ENCODE measurements at regions not wholly inside any gene's neighbourhood (a gene's known extent, or its start where the extent isn't known, plus 50 kb on each side); places are given as distances from the start of the nearest gene placed in this dataset.

DNA sequence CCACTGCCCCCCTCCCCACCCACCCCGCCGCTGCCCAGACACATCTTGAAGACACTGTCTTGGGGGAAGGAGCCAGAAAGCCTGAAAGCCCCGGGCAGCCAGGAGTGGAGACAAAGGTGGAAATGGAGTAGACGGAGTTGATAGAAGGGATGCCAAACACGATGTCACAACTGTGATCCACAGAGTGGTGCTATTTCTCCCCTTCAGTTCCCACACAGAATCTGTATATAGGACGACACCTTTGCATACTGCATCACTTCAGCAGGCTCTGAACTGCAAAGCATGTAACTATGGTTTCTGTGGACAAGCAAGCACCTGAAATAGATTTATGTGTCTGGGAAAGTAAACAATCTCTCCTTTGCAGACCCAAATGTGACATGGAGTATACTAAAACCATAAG, 56.4 kb upstream of the F13A1 start:
- no peak for DNase-seq

DNA sequence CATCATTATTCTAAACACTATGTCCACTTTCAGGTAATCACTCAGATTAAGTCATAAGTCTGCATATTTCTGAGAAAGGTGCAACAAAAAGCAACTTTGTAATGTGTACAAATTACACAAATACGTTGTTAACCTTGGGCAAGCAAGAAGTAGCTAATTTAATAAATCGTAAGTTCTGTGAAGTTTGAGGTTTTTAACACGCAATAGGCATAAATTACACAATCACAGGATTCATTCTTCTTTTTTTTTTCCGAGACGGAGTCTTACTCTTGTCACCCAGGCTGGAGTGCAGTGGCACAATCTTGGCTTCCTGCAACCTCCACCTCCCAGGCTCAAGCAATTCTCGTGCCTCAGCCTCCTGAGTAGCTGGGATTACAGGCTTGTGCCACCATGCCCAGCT, 57.2 kb upstream of the F13A1 start:
- DNase-seq, result no peak

DNA sequence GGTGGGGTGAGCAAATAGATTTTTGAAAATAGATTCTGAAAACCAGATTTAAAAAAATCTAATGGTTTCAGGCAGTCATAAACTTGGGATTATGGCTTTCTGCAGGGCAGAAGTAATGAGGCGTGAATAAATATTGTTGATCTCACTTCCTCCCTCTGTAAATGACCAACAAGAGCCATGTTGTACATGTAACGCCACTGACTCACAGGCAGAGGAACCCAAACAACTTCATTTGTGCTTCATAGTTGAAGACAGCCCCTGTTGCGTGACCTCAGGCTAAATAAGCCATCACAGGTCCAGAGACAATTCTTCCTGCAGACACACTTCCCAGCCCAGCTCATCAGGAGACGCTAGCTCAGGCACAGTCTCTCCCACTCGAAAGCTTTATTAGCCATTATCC, 59.1 kb upstream of the F13A1 start:
- no peak for DNase-seq

DNA sequence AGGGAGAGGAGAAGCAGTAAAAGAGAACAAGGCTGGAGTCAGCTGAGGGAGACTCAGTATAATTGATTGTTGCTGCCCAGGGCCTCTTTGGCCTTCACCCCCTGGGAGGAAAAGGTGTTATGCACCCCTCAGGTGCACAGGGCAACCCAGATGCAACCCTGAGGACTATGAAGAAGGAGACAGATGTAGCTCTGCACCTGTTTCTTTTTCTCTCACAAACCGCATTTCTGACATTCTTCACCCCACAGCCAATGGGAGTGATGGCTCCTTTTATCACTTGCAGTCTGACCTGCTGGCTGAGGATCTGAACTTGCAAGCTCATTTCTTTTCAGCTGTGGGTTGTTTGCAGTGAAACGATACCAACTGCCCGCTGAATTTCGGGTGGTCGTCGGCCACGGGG, 64.1 kb upstream of the F13A1 start:
- no peak for DNase-seq

DNA sequence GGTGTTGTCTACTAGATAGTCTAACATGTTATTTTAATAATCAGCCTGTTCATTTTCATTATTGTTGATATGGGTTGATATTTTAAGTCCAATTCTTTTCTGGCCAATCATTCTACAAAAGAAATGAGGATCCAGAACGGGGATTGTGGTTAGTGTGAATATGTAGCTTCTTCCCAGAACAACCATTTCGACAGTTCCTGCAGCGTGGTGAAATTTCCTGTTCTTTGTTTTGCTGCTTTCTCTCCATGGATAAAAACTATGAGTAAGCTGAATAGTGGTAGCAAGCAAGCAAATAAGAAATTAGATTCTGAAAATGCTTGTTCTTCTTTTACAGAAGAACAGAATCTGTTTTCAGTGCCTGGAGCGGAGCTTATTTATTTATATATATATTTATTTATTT, 65.5 kb upstream of the F13A1 start:
- no peak for DNase-seq

DNA sequence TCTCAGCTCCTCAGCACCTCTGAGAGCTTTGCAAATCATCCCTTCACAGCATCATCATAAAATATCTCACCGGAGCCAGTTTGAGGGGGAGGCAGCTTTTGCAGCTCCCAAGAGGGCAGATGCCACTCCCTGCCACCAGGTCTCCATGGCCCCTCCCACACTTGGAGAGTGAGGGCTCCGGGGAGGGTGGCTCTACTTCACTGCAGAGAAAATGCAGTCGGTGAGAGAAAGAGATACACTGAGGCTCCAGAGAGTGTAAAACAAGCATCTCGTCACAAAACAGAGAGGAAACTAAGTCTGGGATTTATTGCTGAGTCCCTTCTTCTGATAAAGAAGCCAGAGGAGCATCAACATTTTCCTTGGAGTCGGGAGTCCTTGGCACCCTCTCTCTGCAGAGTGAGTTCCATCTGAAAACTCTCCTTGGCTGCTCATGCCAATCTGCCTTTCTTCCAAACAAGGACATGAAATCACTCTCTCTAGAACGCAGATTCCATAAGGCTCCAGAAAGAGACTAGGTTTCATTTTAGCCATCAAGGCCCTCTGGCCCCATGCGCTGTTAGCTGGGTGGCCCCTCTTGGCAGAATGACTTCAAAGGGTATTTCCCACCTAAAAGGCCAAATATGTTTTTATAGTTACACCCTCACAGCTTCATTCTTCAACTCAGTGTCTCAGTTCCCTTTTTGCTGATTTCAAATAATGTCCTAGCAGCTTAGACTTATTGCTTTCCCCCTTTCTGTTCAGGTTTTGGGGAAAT, 70.6 kb upstream of the F13A1 start:
- no peak for DNase-seq

DNA sequence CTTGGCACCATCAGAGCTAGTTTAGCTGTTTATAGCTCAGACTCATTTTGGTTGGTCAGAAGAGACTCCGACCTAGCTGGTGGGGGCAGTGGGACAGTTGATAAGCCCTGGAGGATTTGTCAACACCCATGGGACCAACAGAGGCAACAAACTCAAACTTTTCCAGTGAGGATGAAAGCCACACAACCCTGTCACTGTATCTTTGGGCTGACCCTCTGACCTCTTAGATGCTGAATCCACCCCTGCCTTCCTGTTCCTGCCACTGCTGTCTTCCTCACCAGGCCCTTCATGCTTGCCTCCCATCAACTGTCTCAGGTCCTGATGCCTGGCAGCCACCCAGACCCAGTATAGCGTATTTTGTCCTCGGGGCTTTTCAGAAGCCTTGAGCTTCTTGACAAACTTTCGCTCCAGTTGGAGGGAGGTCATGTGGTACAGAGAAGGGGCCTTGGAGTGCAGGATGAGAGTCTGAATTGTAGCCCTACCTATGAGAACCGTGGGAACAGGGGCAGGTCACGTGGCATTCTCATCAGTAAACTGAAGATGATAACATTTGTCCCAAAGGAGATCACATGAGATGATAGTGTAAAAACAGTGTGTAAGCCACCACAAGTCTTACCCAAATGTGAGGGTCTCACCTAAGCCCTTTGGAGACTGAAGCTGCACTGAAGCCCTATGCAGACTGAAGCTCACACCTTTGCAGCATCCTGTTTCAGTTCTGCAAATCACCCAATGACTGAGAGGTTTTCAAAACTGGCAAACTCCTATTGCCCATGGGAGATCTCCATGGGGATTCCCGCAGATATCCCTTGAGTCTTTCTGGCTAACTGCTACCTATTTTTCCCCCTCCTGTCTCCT, 72.0 kb upstream of the F13A1 start:
- no peak for DNase-seq

DNA sequence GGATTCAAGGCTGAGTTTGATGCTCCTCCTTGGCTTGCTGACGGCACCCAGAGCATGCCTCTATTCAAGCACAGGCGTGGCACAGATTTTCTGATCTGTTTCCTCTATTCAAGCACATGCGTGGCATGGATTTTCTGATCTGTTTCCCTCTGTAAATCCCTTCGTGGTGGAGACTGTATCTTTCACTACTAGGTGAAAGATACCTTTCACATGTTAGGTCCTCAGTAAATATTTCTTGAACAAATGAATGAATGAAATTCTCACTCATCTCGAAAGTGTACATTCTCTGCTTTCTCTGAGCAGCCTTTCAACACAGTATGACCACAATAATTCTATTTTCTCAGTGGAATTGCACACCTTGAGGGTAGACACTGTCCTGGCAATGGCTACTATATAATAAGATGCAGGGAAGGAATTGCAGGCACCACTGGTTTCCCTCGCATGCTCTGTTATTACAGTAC, 72.6 kb upstream of the F13A1 start:
- DNase-seq, result no peak

DNA sequence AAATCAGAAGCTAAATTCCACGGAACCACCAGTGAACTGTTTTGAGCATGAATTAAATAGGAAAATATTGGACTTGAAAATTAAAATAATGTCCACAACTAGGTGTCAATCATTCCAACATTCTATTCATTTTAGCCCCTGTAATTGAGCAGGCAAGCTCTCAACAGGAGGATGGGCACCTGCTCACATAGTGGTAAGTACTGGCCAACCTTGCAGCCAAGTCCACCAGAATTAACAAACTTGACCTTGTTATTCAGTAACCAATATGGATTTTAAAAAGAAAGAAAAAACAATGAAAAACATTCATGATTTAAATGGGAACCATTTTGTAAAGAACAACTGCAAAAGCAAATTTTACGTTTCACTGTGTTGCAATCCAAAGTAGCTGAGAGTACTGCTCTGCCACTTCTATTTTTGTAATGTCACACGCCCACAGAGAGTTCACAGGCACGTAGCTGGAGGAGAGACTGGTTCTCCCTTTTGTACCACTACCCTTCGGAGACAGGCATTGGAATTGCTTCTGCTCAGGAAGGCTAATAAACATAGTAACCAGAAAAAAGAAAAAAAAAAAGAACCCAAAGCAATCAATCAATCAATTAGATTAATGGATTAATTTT, 75.2 kb upstream of the F13A1 start:
- no peak for DNase-seq

DNA sequence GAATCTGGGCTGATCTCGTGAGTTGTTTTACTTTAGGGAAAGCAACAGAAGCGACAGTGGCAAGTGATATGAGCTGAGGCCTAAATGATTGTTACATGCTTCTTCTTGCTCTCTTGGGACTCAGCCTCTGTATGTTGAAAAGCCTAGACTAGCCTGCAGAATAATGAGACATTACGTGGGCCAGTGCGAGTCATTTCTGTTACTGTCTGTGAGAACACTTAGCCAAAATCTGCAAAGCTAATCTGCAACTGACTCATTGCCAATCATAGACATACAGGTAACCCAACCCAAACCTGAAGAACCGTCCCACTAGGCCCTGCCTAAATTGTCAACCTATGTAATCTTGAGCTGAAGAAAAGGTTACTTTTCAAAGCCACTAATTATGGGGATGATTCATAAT, 77.4 kb upstream of the F13A1 start:
- DNase-seq, result no peak

DNA sequence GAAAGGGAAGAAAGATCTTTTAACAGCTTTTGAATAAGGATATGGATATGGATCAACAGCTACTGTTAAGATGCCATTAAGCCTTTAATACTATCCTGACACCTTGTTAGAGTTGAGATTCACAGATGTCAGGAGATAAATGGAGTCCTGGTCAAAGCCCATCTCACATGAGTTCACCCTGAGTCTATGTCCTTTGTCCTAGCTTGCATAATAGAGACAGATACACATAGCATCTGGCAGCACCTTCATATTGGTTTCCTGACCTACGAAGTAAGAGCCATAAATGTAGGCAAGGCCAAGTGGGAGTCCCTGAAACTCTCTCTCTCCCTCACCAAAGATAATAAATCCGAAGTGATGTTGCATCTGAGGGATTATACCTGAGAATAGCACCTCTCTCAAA, 79.1 kb upstream of the F13A1 start:
- no peak for DNase-seq

DNA sequence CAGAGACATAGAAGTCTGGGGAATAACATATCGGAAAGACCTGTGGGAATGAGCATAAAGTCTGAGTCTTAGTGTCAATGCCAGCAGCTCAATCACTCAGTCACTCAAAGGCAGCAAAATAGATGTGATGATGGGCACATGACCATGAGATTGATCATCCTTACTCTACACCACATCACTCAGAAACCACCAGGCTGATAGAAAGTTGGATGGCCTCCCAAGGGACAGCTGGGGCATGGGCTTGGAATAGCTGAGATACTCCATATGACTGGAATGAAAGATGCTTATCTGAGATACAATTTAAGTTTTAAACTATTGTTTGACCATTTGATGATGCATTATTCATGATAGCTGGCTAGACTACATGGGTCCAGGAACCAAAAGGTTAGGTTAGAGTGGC, 80.9 kb upstream of the F13A1 start:
- no peak for DNase-seq

DNA sequence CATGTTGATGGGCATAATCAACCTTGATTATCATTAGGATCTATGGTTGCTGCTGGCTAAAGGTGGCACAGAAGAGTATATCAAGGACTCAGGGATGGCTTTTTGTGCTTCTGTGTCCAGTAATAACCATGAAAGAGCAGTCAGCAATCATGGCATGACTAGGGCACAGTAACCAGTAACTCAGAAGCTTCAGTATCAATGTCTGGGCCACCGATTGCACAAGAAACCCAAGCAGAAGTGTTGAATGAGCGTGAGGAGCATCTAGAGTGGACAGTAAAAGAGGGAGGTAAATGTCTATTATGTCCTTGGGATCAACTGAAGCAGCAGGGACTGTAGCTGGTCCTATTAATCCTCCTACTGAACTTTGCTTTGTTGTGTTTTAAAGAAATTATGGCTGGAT, 81.5 kb upstream of the F13A1 start:
- DNase-seq, result no peak

DNA sequence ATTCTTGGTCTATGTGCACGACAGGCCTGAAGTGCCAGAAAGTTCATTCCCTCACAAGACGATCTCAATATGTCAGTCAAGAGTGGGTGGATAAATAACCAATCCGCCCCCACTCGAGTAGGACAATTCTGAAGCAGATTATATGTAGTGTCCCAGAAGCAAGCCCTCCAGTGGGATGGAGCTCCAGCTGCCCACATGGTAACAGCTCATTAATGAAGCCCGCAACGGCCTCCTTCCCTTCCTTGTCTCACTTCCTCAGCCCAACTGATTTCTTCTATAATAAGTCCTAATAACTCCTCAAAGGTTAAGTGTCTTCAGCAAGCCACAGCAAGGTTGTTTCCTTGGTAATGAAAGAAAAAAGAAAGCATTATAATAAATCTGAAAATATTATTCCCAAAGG, 82.1 kb upstream of the F13A1 start:
- DNase-seq, result no peak

DNA sequence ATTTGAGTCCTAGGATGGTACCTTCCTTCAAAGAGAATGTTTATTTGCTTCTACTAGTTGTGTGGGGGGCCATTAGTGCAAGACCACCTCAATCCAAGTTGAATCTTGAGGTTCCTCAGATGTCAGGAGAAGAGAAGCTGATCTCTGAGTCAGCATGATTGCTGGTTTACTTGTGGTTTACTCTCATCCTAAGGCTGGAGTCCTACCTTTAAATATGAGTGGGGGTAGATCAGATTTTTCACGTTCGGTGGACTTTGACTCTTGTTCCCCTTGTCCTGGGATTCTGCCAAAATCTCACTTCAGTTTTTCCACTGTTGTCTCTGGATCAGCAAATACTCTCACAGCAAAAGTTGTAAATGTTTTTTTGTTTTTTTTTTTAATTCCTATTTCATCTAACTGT, 84.6 kb upstream of the F13A1 start:
- no peak for DNase-seq

DNA sequence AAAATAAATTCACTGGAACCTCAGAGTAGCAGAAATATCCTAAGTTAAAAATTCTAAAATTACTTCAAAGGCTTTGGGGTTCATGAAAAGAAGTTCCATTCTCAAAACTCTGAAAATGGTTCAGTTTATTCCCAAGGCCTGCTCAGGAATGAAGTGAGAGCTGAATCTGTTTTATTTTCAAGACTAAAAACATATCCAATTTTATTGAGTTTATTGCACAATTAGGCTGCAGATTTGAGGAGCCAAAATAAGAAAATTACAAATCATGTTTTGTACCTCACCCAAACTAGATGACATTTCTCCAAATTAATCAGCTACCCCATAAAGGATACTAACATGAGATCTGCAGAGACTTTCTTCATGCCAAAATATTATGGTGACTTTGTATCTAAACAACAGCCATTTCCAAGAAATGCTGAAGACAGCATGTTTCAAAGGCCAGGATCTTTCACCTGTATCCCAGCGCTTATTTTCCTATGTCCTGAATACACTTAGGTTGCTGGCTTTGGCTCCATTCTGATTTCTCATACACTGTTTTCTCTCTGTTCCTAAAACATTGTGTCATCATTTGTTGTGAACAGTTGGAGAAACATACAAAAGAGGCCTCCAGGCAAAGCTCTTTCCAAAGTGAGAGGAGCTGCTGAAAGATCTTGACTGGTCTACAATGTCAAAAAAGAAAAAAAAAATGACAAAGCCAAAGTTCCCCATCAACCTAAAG, 85.7 kb upstream of the F13A1 start:
- DNase-seq, result no peak

DNA sequence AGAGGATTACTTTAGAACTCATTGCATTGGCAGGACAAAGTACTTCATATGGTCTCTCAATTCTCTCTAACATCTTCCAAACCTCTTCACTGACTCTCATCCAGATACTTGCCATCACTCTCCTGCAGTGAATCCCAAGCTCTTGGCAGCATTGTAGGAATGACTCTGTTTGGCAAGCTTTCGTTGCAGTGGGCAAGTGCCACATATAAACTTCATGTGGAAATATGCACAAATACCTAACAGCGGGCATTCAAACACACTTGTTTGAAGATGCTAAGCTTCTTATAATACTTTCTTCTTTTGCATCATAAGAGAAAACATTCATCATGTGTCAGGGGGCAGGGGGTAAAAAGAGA, 86.2 kb upstream of the F13A1 start:
- no peak for DNase-seq

DNA sequence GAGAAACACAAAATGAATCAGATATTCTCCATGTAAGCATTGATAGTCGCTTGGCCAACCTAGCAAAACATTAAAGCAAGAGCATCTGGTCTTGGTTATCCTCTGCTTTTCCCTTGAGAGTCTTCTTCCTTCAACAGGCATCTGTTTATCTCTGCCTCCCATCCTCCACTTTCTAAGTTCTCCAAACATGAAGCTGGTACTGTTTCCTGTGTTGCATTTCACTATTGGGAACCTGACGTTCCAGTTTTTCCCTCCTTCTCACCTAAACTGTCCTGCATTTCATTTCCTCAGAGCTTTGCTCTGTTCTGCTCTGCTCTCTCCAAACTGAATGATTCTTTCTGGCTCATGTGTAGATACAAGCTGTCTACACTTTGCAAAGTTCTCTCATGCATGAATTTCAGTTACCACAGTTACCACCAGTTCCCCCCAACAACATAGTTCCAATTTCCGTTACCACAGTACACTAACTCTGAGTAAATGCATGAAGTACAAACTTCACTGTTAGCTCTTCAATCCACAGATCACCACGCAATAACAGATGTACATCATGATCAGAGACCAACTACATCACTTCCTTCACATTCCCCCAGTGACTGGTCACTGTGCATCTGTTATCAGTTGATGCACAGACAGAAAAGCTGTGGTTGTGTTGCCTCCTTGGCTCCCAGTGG, 86.7 kb upstream of the F13A1 start:
- DNase-seq, result no peak

DNA sequence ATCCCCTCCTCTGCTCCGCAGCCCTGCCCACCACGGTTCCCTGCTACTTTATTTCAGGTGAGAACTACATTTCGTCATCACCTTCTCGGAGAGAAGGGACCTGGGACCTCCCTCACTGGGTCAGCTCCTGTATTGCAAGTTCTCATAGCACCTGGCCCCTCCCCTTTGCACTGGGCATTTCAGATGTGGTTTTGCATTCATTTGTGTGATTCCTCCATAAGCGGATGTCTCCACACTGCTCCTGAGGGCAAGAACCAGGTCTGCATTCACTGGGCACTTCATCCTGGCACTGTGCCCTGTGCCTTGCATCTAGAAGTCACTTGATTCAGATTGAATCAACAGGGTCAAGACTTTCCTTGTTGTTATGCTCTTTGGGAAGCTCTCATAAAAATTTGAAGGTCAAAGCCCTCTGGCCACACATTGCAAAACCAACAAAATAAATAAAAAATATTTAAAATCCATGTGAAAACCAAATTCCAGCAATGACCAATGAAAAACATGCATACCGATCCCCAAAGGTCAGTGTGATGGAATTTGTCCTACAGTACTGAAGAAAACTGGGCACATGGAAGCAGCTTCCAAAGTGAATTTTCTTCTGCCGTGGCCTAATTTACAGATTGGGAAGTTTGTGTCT, 89.1 kb upstream of the F13A1 start:
- DNase-seq, result no peak

DNA sequence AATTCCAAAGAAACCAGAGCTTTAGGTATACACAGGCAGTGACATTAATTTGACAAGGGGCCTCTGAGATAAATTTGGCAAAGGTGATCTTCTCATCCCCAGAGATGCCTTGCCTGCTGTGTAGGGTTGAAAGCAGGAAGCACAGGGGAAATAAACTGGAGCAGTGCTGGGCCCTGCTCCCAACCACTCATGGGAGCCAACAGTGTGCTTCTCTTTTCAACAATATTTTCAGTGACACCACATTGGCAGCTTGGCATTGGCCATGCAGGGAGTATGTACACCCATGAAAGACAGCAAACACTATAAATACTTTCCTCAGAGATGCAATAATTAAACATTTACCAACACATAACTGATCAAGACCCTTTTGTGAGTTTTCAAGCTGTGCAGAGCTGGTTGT, 90.7 kb upstream of the F13A1 start:
- no peak for DNase-seq

DNA sequence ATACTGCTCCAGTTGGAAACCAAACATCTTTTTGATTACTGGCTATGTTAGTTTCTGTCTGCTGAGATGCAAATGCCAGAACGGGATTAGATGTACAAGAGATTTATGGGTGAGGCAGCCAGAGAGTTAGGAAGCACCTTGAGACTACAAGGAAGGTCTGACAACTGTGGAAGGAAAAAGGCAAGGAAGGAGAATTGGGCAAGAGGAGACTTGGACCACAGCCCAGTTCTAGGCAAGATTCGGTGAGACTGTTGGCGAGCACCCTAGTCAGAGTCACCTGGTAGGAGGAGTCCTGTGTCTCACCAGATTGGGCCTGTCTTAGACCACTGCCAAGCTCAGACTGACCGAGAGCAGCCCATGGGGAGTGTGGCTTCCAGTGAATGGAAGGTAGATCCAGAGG, 91.8 kb upstream of the F13A1 start:
- DNase-seq, result no peak

DNA sequence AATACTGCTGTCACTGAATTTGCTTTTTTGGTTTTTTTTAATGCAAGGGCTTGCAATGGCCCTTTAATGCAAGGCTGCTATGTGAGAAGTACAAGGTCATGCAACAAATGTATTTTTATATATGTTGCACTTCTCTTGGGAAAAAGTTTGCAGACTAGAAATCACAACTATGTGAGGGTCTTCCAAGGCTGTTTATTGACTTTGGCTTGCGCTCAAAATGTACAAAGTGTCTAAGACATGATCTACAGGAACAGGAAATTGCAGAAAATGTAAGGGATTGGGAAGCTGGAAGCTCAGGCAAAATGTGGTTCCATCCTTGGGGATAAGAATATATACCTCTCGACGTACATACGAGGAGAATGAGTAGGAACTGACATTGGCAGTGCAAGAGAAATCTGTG, 92.2 kb upstream of the F13A1 start:
- DNase-seq, result no peak
